Activated CD4-positive, alpha-beta T cell treated with anti-CD3 and anti-CD28 coated beads, Interleukin-2, amount 10 ng/mL, durations not matched to agents 7 days and 5 days (primary cell): ENCODE measurements at regions not wholly inside any gene's neighbourhood (a gene's known extent, or its start where the extent isn't known, plus 50 kb on each side); places are given as distances from the start of the nearest gene placed in this dataset.

ENCODE experiments used
- CTCF ChIA-PET: fragments of 350-600 bp; sonication (Branson Sonifier 250); formaldehyde crosslinking; loops from one replicate; lab custom pipeline; 2021; ENCODE audit warnings: antibody characterized with exemption; lab: Charles Lee
- POLR2A ChIA-PET: fragments of 350-600 bp; sonication (Branson Sonifier 250); formaldehyde crosslinking; loops from one replicate; lab custom pipeline; 2021; ENCODE audit warnings: antibody characterized with exemption; lab: Charles Lee
- DNase-seq: peaks from one replicate; pipeline ENCODE4 v3.0.0-alpha.2; 2020
- H3K27ac Mint-ChIP-seq: one replicate; pipeline ENCODE4 v1.8.0; 2021; ENCODE audit warnings: mild to moderate bottlenecking, moderate library complexity, mixed read lengths
- H3K27me3 Mint-ChIP-seq: one replicate; pipeline ENCODE4 v1.8.0; 2021; ENCODE audit warnings: mixed read lengths
- H3K36me3 Mint-ChIP-seq: one replicate; pipeline ENCODE4 v1.8.0; 2021; ENCODE audit warnings: low read depth, mixed read lengths
- H3K4me1 Mint-ChIP-seq: one replicate; pipeline ENCODE4 v1.8.0; 2021; ENCODE audit warnings: mixed read lengths
- H3K4me3 Mint-ChIP-seq: one replicate; pipeline ENCODE4 v1.8.0; 2021; ENCODE audit warnings: mild to moderate bottlenecking, moderate library complexity, mixed read lengths
- H3K9me3 Mint-ChIP-seq: one replicate; pipeline ENCODE4 v1.8.0; 2021; ENCODE audit warnings: mixed read lengths

DNA sequence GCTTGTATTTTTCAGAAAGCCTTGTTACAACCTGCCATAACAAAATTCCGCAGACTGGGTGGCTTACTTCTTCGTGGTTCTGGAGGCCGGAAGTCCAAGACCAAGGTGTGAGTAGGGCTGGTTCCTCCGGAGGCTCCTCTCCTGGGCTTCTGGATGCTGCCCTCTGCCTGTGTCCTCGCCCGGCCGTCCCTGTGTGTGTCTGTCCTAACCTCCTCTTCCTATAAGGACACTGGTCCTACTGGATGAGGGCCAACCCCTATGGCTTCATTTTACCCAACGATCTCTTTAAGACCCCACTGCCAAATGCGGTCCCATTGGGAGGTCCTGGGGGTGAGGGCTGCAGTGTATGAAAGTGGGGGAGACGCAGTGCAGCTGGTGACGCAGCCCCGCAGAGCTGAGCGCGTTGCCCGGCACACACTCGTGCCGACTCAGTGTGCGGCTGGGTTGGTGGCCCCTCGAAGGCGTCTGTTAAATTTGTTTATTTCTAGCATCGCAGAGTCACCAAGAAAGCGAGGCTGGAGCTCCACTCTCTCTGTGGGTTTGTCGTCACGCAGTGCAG lies 116.7 kb downstream of the SOX1 start:
- H3K4me1 Mint-ChIP-seq: no peaks in the 10 kb centered on the region
- H3K27ac Mint-ChIP-seq: no peak overlapping the region
- ChIA-PET POLR2A (no interaction called here), CTCF (no interaction called here)
- H3K4me3 Mint-ChIP-seq: no peak overlapping the region
- H3K36me3 Mint-ChIP-seq: no peaks in the 10 kb centered on the region
- no peak for DNase-seq
- H3K9me3 Mint-ChIP-seq: no peaks in the 10 kb centered on the region
- no peaks in the 10 kb centered on the region for H3K27me3 Mint-ChIP-seq

DNA sequence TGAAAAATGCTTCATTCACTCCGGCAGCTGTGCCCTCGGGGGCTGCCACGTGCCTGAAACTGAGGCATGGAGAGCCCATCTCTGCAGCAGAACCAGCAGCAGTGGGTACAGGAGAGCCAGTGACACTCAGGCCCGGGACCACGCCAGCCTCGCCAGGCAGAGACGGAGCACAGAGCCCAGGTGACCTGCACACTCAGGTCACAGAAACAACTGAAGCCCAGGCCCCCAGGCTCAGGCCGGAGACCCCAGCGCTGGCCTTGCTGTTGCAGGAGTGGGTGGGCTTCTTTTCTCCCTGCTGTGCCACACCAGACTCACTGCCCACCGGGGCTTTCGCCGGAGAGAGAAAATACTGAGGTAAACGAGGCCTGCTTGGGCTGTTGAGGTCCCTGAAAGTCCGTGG lies 117.3 kb downstream of the SOX1 start:
- no peaks in the 10 kb centered on the region for H3K4me1 Mint-ChIP-seq
- DNase-seq: no peak
- CTCF ChIA-PET: no interaction called here
- H3K27me3 Mint-ChIP-seq: no peaks in the 10 kb centered on the region
- H3K4me3 Mint-ChIP-seq: no peak overlapping the region
- no peaks in the 10 kb centered on the region for H3K36me3 Mint-ChIP-seq
- no peaks in the 10 kb centered on the region for H3K9me3 Mint-ChIP-seq
- POLR2A ChIA-PET: no interaction called here
- no peak overlapping the region for H3K27ac Mint-ChIP-seq

DNA sequence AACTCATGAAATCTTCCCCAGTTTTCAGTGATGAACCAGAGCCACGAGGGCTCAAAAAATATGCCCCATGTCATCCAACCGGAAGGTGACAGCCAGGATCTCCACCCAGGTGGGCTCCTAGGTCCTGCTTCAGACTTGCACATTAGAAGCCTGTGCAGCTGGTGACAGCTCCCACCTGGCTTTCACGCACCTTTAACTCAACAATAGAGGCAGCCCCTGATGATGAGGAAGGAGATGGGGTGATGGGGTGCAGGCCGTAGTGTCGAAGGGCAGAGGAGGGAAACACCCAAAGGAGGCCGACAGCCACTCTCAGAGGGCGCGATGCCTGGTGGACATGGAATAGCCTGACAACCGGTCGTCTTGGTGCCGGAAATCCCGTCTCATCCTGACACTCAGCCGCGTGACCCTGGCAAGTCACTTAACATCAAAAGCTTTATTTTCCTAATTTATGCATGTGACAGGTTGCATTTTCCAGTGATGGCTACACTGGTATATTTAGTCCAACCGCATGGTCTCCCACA lies 118.0 kb downstream of the SOX1 start:
- Mint-ChIP-seq H3K4me3 (no peak overlapping the region), H3K36me3 (no peaks in the 10 kb centered on the region), H3K27ac (no peak overlapping the region), H3K9me3 (no peaks in the 10 kb centered on the region), H3K27me3 (no peaks in the 10 kb centered on the region), H3K4me1 (no peaks in the 10 kb centered on the region)
- ChIA-PET POLR2A (no interaction called here), CTCF (no interaction called here)
- no peak for DNase-seq

DNA sequence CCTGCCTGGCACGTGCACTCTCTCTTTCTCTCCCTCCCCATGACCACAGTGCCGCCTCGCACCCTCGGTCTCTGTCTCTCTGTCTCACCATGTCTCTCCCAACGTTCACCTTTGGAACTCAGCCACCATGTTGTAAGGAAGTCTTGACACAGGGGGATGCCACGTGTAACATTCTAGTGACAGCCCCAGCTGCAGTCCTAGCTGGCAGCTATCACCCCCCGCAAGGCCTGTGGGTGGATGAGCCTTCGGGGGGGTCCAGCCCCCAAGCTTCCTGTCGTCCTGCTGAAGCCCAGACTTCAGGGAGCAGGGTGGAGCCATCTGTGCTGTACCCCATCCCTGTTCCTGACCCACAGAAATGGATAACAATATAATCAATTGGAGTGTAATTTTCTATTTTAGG lies 118.5 kb downstream of the SOX1 start:
- POLR2A ChIA-PET: no interaction called here
- DNase-seq: no peak
- H3K27ac Mint-ChIP-seq: no peak overlapping the region
- no peaks in the 10 kb centered on the region for H3K4me1 Mint-ChIP-seq
- no peaks in the 10 kb centered on the region for H3K9me3 Mint-ChIP-seq
- no peak overlapping the region for H3K4me3 Mint-ChIP-seq
- CTCF ChIA-PET: no interaction called here
- no peaks in the 10 kb centered on the region for H3K27me3 Mint-ChIP-seq
- no peaks in the 10 kb centered on the region for H3K36me3 Mint-ChIP-seq

DNA sequence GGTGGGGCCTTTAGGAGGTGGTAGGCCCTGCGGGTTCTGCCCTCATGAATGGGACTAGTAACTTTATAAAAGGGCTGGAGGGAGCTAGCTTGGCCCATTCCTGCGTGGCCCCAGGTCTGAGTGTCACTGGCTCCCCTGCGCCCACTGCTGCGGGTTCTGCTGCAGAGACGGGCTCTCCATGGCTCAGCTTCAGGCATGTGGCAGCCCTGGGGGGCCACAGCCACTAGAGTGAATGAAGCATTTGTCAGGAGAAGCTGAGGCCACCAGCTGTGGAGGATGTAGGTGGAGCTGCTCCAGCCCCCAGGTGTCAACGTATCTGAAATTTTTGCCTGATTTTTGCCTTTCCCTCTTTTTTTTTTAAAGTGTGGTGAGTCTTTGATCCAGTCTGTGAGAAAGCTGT lies 119.1 kb downstream of the SOX1 start:
- CTCF ChIA-PET: interaction anchor here (0.6 kb wide), 1 partner anchor 1480 kb away, joined by 4 read pairs; the partner anchor contains the start of gene CARS2
- H3K4me3 Mint-ChIP-seq: no peak overlapping the region
- POLR2A ChIA-PET: no interaction called here
- H3K27ac Mint-ChIP-seq: no peak overlapping the region
- H3K27me3 Mint-ChIP-seq: no peaks in the 10 kb centered on the region
- no peak for DNase-seq
- H3K4me1 Mint-ChIP-seq: no peaks in the 10 kb centered on the region
- no peaks in the 10 kb centered on the region for H3K9me3 Mint-ChIP-seq
- H3K36me3 Mint-ChIP-seq: no peaks in the 10 kb centered on the region

DNA sequence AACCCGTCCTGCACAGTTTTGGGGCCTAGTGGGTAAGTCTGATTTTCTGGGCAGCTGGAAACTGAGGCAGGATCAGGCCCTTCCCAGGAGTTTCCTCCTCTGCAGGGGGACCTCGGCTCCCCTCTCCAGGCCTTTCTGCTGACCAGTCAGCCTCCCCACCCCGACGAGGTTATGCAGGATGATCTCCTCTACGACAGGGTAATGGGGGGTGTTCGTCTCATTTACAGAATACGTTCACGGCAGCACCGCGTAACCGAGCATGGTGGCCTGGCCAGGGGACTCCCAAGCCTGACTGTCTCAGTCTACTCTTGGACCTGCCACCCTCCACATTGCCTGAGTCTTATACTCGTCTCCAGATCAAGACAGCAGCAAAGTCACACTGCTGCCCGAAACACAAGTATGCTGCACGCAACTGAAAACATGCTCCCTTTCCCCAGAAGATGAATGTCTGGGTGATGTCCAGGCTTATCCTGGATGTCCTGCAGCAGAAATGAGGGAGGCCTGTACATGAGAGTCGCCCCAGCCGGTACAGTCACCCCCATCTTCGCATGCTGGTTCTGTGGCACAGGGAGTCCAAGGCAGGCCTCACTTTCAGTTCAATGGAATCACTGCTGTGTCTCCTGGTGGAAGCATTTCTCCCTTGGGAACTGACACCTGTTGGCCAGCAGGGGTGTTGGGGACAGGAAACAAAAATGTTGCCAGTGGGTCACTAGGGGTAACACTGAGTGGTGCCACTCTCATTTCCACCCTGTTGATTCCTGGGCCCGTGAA lies 120.8 kb downstream of the SOX1 start:
- POLR2A ChIA-PET: no interaction called here
- no peak for DNase-seq
- Mint-ChIP-seq H3K27me3 (no peaks in the 10 kb centered on the region), H3K36me3 (no peaks in the 10 kb centered on the region), H3K4me1 (no peaks in the 10 kb centered on the region), H3K4me3 (no peak overlapping the region), H3K9me3 (no peaks in the 10 kb centered on the region), H3K27ac (no peak overlapping the region)
- CTCF ChIA-PET: no interaction called here

DNA sequence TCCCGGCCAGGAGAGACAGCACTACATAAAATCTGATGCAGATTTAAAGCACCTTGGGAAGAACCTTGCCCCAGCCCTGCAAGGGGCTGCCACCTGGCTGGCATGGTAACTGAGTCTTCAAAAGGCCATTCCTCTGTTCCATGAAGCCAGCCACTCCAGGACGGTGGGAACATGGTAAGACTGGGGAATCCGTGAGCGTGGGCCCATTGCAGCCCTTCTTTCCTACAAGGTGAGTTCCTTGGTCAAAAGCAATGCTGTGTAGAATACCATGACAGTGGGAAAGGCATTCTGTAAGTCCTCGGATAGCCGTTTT lies 121.3 kb downstream of the SOX1 start:
- POLR2A ChIA-PET: no interaction called here
- no peak overlapping the region for H3K27ac Mint-ChIP-seq
- H3K9me3 Mint-ChIP-seq: no peaks in the 10 kb centered on the region
- H3K36me3 Mint-ChIP-seq: no peaks in the 10 kb centered on the region
- no peak for DNase-seq
- CTCF ChIA-PET: no interaction called here
- no peaks in the 10 kb centered on the region for H3K27me3 Mint-ChIP-seq
- no peaks in the 10 kb centered on the region for H3K4me1 Mint-ChIP-seq
- H3K4me3 Mint-ChIP-seq: no peak overlapping the region

DNA sequence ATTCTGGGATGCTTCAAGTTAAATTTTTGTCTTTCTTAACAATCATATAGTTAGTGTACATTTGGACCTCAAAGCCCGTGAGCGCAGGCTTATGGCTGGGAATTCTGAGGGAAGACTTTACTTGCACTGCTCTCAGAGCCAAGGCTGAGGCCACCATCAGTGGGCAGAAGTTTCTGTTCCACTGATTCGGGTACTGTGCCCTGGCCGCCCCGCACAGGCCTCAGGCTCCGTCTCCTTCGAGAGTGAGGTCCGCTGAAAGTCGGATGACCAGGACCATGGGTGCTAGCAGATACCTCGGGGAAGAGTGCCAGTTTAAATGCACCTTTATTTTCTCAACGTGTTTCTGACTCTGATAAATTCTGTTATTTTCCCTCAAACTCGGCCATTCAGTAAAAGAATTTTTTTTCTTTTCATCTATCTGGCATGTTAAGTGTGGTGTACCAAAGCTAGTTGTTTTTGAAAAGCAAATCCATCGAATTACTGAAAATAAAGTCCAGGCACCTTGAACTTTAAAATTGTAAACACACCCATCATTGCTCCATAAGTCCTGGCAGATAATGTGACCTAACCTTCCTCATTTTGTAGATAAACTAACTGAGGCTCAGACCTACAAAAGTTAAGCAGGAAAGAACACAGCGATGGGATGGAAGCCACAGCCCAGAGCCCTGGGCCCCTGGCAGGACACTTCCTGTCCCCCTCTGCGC lies 126.7 kb downstream of the SOX1 start:
- no peaks in the 10 kb centered on the region for H3K27me3 Mint-ChIP-seq
- H3K4me3 Mint-ChIP-seq: no peak overlapping the region
- H3K36me3 Mint-ChIP-seq: no peaks in the 10 kb centered on the region
- DNase-seq: no peak
- H3K4me1 Mint-ChIP-seq: no peaks in the 10 kb centered on the region
- CTCF ChIA-PET: no interaction called here
- POLR2A ChIA-PET: no interaction called here
- H3K9me3 Mint-ChIP-seq: no peaks in the 10 kb centered on the region
- H3K27ac Mint-ChIP-seq: no peak overlapping the region

DNA sequence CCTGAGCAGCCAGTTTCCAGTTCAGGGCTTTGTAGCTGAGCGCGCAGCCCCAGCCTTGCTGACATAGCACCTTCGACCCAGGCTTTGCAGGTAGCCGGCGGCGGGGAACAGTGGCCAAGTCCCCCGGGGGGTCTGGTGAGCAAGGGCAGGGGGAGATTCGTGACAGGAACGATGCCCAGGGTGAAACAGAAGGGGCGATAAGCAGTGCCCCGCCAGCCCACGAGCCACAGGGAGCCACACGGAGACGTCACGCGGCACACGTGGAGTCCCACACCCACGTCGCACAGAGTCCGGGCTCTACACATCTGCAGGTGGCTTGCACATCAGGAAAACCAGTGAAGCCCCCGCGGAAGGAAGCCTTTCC lies 127.2 kb downstream of the SOX1 start:
- H3K9me3 Mint-ChIP-seq: no peaks in the 10 kb centered on the region
- no peaks in the 10 kb centered on the region for H3K27me3 Mint-ChIP-seq
- H3K27ac Mint-ChIP-seq: no peak overlapping the region
- H3K4me3 Mint-ChIP-seq: no peak overlapping the region
- ChIA-PET POLR2A (no interaction called here), CTCF (no interaction called here)
- no peak for DNase-seq
- H3K36me3 Mint-ChIP-seq: no peaks in the 10 kb centered on the region
- no peaks in the 10 kb centered on the region for H3K4me1 Mint-ChIP-seq

DNA sequence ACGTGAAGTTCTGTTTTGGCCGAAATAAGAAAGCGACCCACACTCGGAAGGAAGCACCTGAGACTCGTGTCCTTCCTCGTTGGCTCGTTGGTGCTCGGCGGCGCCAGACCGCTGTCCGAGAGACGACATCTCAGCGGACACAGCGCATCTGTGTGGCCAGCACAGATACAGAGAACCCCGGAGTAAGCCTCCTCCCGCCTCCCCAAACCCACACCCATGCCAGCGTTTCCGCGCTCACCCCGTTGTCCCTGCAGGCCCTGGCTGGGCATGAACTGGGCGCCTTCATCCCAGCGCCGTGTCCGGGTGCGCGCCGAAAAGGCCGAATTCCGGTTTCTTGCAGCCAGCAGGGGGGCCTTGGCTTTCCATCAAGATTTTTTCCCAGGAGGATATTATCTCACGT lies 127.6 kb downstream of the SOX1 start:
- no peaks in the 10 kb centered on the region for H3K4me1 Mint-ChIP-seq
- no peaks in the 10 kb centered on the region for H3K36me3 Mint-ChIP-seq
- ChIA-PET POLR2A (no interaction called here), CTCF (no interaction called here)
- no peak overlapping the region for H3K27ac Mint-ChIP-seq
- H3K9me3 Mint-ChIP-seq: no peaks in the 10 kb centered on the region
- no peak overlapping the region for H3K4me3 Mint-ChIP-seq
- DNase-seq: no peak
- H3K27me3 Mint-ChIP-seq: no peaks in the 10 kb centered on the region

DNA sequence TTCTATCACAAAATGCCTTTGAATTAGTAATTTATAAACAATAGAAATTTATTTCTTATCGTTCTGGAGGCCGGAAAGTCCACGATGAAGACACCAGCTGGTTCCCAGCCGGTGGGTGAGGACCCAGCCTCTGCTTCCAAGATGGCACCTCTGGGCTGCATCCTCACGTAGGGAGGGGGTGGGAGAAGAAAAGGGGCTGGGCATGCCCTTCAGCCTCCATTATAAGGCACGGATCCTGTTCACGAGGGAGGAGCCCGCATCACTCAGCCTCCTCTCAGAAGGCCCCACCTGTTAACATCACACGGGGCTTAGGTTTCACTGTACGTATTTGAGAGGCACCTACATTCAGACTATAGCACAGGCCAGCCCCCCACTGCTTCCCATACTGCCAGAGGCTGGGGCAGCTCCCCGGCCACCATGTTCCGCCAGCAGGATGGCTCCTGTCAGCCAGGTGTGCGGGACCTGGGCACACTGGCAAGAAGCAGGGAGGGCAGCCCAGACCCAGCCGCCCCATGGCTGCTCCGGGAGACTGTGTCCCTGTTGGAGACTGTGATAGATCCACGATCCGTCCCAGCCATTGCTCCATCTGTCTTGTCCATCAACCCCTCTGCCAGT lies 131.6 kb downstream of the SOX1 start:
- Mint-ChIP-seq H3K4me1 (no peaks in the 10 kb centered on the region), H3K9me3 (no peaks in the 10 kb centered on the region), H3K4me3 (no peak overlapping the region), H3K27ac (no peak overlapping the region), H3K36me3 (no peaks in the 10 kb centered on the region), H3K27me3 (peaks cover under 1% of the 10 kb centered on the region)
- ChIA-PET POLR2A (no interaction called here), CTCF (no interaction called here)
- no peak for DNase-seq

DNA sequence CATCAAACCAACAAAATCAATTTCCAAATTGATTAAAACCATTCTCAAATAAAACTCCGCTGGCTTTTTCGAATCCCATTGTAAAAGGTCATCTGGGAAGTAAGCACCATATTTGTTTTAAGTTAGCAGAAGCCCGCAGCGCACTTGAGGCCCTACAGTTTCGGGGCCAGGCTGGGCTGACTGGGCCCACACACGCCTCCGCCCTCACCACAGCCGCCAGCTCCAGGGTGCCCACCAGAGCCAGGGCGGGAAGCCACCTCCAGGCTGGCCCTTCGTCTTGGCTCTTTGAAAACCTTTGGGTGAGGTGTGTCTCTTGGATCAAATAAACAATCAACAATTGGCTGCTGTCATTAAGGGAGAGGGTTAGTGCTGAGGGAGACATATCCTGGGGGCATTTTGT lies 133.3 kb downstream of the SOX1 start:
- Mint-ChIP-seq H3K36me3 (no peaks in the 10 kb centered on the region), H3K4me1 (peaks cover 3% of the 10 kb centered on the region), H3K9me3 (no peaks in the 10 kb centered on the region), H3K4me3 (no peak overlapping the region), H3K27ac (no peak overlapping the region), H3K27me3 (peaks cover 17% of the 10 kb centered on the region)
- ChIA-PET CTCF (interaction anchor here (1.4 kb wide), 1 partner anchor 239 kb away, joined by 3 read pairs; no protein-coding TSS in a partner anchor), POLR2A (no interaction called here)
- DNase-seq: no peak

DNA sequence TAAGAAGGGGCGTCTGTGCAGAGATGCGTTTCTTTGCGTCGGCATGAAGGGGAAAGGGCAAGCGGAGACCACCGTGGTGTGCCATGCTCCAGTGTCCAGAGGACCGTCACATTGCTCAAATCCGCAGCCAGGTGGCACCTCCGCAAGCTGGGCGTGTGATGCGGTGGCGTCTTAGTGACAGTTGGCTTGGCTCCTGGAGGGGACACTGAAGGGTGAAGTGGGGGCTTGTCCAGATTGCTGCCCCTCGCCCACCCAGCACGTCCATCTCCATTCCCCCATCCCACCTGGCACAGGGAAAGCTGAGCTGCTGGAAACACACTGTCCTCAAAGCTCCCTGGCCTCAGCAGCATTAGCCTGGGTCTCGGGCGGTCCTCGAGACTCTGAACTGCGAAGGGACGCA lies 135.3 kb downstream of the SOX1 start:
- POLR2A ChIA-PET: no interaction called here
- Mint-ChIP-seq H3K9me3 (no peaks in the 10 kb centered on the region), H3K4me3 (no peak overlapping the region), H3K36me3 (no peaks in the 10 kb centered on the region), H3K4me1 (peaks cover 13% of the 10 kb centered on the region), H3K27ac (no peak overlapping the region), H3K27me3 (peaks cover 31% of the 10 kb centered on the region)
- DNase-seq: no peak
- CTCF ChIA-PET: no interaction called here
